Ishikawa (cell line): ENCODE measurements at regions not wholly inside any gene's neighbourhood (a gene's known extent, or its start where the extent isn't known, plus 50 kb on each side); places are given as distances from the start of the nearest gene placed in this dataset.

Source experiments
- CEBPB ChIP-seq: IDR thresholded peaks from 2 replicates; pipeline ENCODE4 v1.6.1; 2012
- CREB1 ChIP-seq: IDR thresholded peaks from 2 replicates; pipeline ENCODE4 v1.6.1; 2012; ENCODE audit warnings: low read depth
- EGR1 ChIP-seq: IDR thresholded peaks from 2 replicates; pipeline ENCODE4 v1.6.1; 2012
- EP300 ChIP-seq: IDR thresholded peaks from 2 replicates; pipeline ENCODE4 v1.6.1; 2012; ENCODE audit warnings: borderline replicate concordance
- FOXM1 ChIP-seq: IDR thresholded peaks from 2 replicates; pipeline ENCODE4 v1.6.1; 2012; ENCODE audit warnings: low read depth, borderline replicate concordance
- MAX ChIP-seq: IDR thresholded peaks from 2 replicates; pipeline ENCODE4 v1.6.1; 2012
- NFIC ChIP-seq: IDR thresholded peaks from 2 replicates; pipeline ENCODE4 v1.6.1; 2012
- RAD21 ChIP-seq: IDR thresholded peaks from 2 replicates; pipeline ENCODE4 v1.6.1; 2012; ENCODE audit warnings: low read depth
- REST ChIP-seq: IDR thresholded peaks from 2 replicates; pipeline ENCODE4 v1.6.1; 2012; ENCODE audit warnings: low read depth, mild to moderate bottlenecking
- TAF1 ChIP-seq: IDR thresholded peaks from 2 replicates; pipeline ENCODE4 v1.6.1; 2012; ENCODE audit warnings: low read depth, mild to moderate bottlenecking
- TCF12 ChIP-seq: IDR thresholded peaks from 2 replicates; pipeline ENCODE4 v1.6.1; 2012; ENCODE audit warnings: low read depth
- TEAD4 ChIP-seq: IDR thresholded peaks from 2 replicates; pipeline ENCODE4 v1.6.1; 2012
- USF1 ChIP-seq: IDR thresholded peaks from 2 replicates; pipeline ENCODE4 v1.6.1; 2012
- YY1 ChIP-seq: IDR thresholded peaks from 2 replicates; pipeline ENCODE4 v1.6.1; 2012; ENCODE audit warnings: low read depth
- ZBTB7A ChIP-seq: IDR thresholded peaks from 2 replicates; pipeline ENCODE4 v1.6.1; 2012; ENCODE audit warnings: low read depth

GRCh38 chr1:18535391-18536210 lies 54.9 kb downstream of the KLHDC7A start:
- TF ChIP-seq NFIC (no peak), FOXM1 (no peak), REST (no peak), USF1 (no peak), EP300 (no peak), TAF1 (no peak), TCF12 (no peak), CEBPB (no peak), RAD21 (no peak), CREB1 (no peak)

- TF ChIP-seq EGR1 (no peak), NFIC (no peak), TAF1 (no peak), USF1 (no peak), MAX (no peak), YY1 (no peak), CREB1 (no peak), EP300 (no peak), REST (no peak), FOXM1 (no peak), CEBPB (no peak), RAD21 (no peak)
Observed at GRCh38 chr1:18536356-18536755, 55.6 kb downstream of the KLHDC7A start.

- no peak for TF ChIP-seq YY1
- TF ChIP-seq CEBPB, result no peak
- TF ChIP-seq MAX, result no peak
- TF ChIP-seq CREB1, result no peak
- TF ChIP-seq RAD21, result no peak
- no peak for TF ChIP-seq NFIC
- no peak for TF ChIP-seq USF1
- TF ChIP-seq TEAD4, result no peak
- no peak for TF ChIP-seq TAF1
Observed at GRCh38 chr1:18536915-18537314, 56.2 kb downstream of the KLHDC7A start.

GRCh38 chr1:18537386-18538306 lies 56.9 kb downstream of the KLHDC7A start:
- TF ChIP-seq CREB1, result no peak
- no peak for TF ChIP-seq TAF1
- no peak for TF ChIP-seq CEBPB
- no peak for TF ChIP-seq TCF12
- TF ChIP-seq TEAD4, result no peak
- no peak for TF ChIP-seq EGR1
- no peak for TF ChIP-seq FOXM1
- TF ChIP-seq YY1, result no peak
- TF ChIP-seq ZBTB7A, result no peak
- TF ChIP-seq EP300, result no peak
- TF ChIP-seq REST, result no peak
- no peak for TF ChIP-seq NFIC
